WERI-Rb-1 (cell line): ENCODE measurements at regions not wholly inside any gene's neighbourhood (a gene's known extent, or its start where the extent isn't known, plus 50 kb on each side); places are given as distances from the start of the nearest gene placed in this dataset.

Experiments
- DNase-seq: peaks from one replicate; pipeline ENCODE4 v3.0.0-alpha.2; 2020
- H3K27ac ChIP-seq: fragments of 250-450 bp; sonication (Bioruptor Pico); 2 replicates; pipeline ENCODE4 v1.5.1; 2020; ENCODE audit warnings: mild to moderate bottlenecking, moderate library complexity
- H3K27me3 ChIP-seq: fragments of 250-450 bp; sonication (Bioruptor Pico); 2 replicates; pipeline ENCODE4 v1.5.1; 2021; ENCODE audit warnings: mild to moderate bottlenecking, low read depth, moderate library complexity; ENCODE audit not compliant: insufficient read depth, severe bottlenecking
- H3K36me3 ChIP-seq: fragments of 250-450 bp; sonication (Bioruptor Pico); 2 replicates; pipeline ENCODE4 v1.5.1; 2020; ENCODE audit warnings: mild to moderate bottlenecking, moderate library complexity
- H3K4me3 ChIP-seq: 2 replicates; pipeline ENCODE4 v1.5.1; 2011; ENCODE audit warnings: low read depth, mild to moderate bottlenecking, control low read depth, low read length
- H3K9me3 ChIP-seq: fragments of 250-450 bp; sonication (Bioruptor Pico); 2 replicates; pipeline ENCODE4 v1.5.1; 2021; ENCODE audit warnings: mild to moderate bottlenecking, moderate library complexity; ENCODE audit not compliant: severe bottlenecking
- CTCF ChIP-seq: IDR thresholded peaks from 2 replicates; pipeline ENCODE4 v1.5.1; 2011; ENCODE audit warnings: low read depth, mild to moderate bottlenecking, control low read depth, inconsistent platforms, low read length

GRCh38 chr6:18663011-18663410, 275.9 kb downstream of the RNF144B start:
- H3K36me3 ChIP-seq: no peaks in the 10 kb centered on the region
- H3K4me3 ChIP-seq: no peak overlapping the region
- H3K27ac ChIP-seq: no peak overlapping the region
- peaks cover 3% of the 10 kb centered on the region for H3K27me3 ChIP-seq
- no peaks in the 10 kb centered on the region for H3K9me3 ChIP-seq
- no peak for DNase-seq
- TF ChIP-seq CTCF: no peak

GRCh38 chr6:18664401-18664800, 277.3 kb downstream of the RNF144B start:
- H3K4me3 ChIP-seq: no peak overlapping the region
- TF ChIP-seq CTCF: no peak
- DNase-seq: no peak
- no peaks in the 10 kb centered on the region for H3K9me3 ChIP-seq
- H3K36me3 ChIP-seq: no peaks in the 10 kb centered on the region
- H3K27ac ChIP-seq: no peak overlapping the region
- H3K27me3 ChIP-seq: peaks cover 2% of the 10 kb centered on the region

GRCh38 chr6:18667612-18668011, 280.5 kb downstream of the RNF144B start:
- TF ChIP-seq CTCF: no peak
- Histone ChIP-seq H3K36me3 (no peaks in the 10 kb centered on the region), H3K9me3 (no peaks in the 10 kb centered on the region), H3K27ac (no peak overlapping the region), H3K27me3 (no peaks in the 10 kb centered on the region), H3K4me3 (no peak overlapping the region)
- no peak for DNase-seq

- no peak for DNase-seq
- no peak for TF ChIP-seq CTCF
- Histone ChIP-seq H3K27me3 (no peaks in the 10 kb centered on the region), H3K4me3 (no peak overlapping the region), H3K27ac (no peak overlapping the region), H3K36me3 (no peaks in the 10 kb centered on the region), H3K9me3 (no peaks in the 10 kb centered on the region)
Measured at GRCh38 chr6:18668994-18669393, 281.8 kb downstream of the RNF144B start.

- Histone ChIP-seq H3K36me3 (no peaks in the 10 kb centered on the region), H3K27me3 (no peaks in the 10 kb centered on the region), H3K9me3 (no peaks in the 10 kb centered on the region), H3K4me3 (no peak overlapping the region), H3K27ac (no peak overlapping the region)
- DNase-seq: no peak
- no peak for TF ChIP-seq CTCF
Measured at GRCh38 chr6:18672852-18673251, 285.7 kb downstream of the RNF144B start.

- TF ChIP-seq CTCF: no peak
- DNase-seq: no peak
- H3K27me3 ChIP-seq: no peaks in the 10 kb centered on the region
- H3K27ac ChIP-seq: no peak overlapping the region
- H3K4me3 ChIP-seq: no peak overlapping the region
- H3K36me3 ChIP-seq: no peaks in the 10 kb centered on the region
- H3K9me3 ChIP-seq: no peaks in the 10 kb centered on the region
Measured at GRCh38 chr6:18674346-18674745, 287.2 kb downstream of the RNF144B start.
